Suprapubic skin (tissue), 4 donors: ENCODE measurements at regions not wholly inside any gene's neighbourhood (a gene's known extent, or its start where the extent isn't known, plus 50 kb on each side); places are given as distances from the start of the nearest gene placed in this dataset.

ENCODE experiments used
- DNase-seq, 2 donors: peaks; one replicate each; pipeline ENCODE4 v3.0.0-alpha.2; 2019; ENCODE audit warnings: low spot score in 2 of 2
- H3K27ac ChIP-seq: fragments of 200-600 bp; sonication (generic); one replicate; pipeline ENCODE4 v1.5.1; 2019
- H3K27me3 ChIP-seq: fragments of 200-600 bp; sonication (generic); one replicate; pipeline ENCODE4 v1.5.1; 2019
- H3K36me3 ChIP-seq: fragments of 200-600 bp; sonication (generic); one replicate; pipeline ENCODE4 v1.5.1; 2019
- H3K4me1 ChIP-seq: fragments of 200-600 bp; sonication (generic); one replicate; pipeline ENCODE4 v1.5.1; 2019
- H3K4me3 ChIP-seq: fragments of 200-600 bp; sonication (generic); one replicate; pipeline ENCODE4 v1.5.1; 2019; ENCODE audit warnings: mild to moderate bottlenecking
- H3K9me3 ChIP-seq: fragments of 200-600 bp; sonication (generic); one replicate; pipeline ENCODE4 v1.5.1; 2019
- CTCF ChIP-seq, 2 donors: fragments of 200-600 bp in 1 of 2; fragments of 450-650 bp in 1 of 2; sonication (generic) in 1 of 2; IDR thresholded peaks; one replicate each; pipeline ENCODE4 v1.5.1; 2016 to 2019; ENCODE audit warnings: antibody characterized with exemption in 2 of 2, mild to moderate bottlenecking in 1 of 2, moderate library complexity in 1 of 2
- EP300 ChIP-seq: sonication (generic); formaldehyde crosslinking; IDR thresholded peaks from one replicate; pipeline ENCODE4 v1.6.1; 2017; ENCODE audit warnings: antibody characterized with exemption
- POLR2A ChIP-seq, 2 donors: fragments of 450-650 bp; IDR thresholded peaks; one replicate each; pipeline ENCODE4 v1.6.1; 2017; ENCODE audit warnings: antibody characterized with exemption in 2 of 2, mild to moderate bottlenecking in 2 of 2, moderate library complexity in 2 of 2
- POLR2AphosphoS5 ChIP-seq, 3 donors: sonication (generic); formaldehyde crosslinking; IDR thresholded peaks; one replicate each; pipeline ENCODE4 v1.6.1; 2017; ENCODE audit warnings: antibody characterized with exemption in 3 of 3
- WGBS: methylation state at CpG from one replicate; pipeline ENCODE4 v1.1.5; 2018; 5-methylcytosine and 5-hydroxymethylcytosine counted together

GRCh38 chr2:8168022-8168717 is 513.7 kb upstream of the ID2 start:
- Histone ChIP-seq H3K36me3 (no peaks in the 10 kb centered on the region), H3K4me3 (no peak overlapping the region), H3K9me3 (no peaks in the 10 kb centered on the region), H3K4me1 (no peaks in the 10 kb centered on the region), H3K27me3 (no peaks in the 10 kb centered on the region), H3K27ac (no peak overlapping the region)
- no peak for DNase-seq
- TF ChIP-seq POLR2A (IDR thresholded peaks at IDR 0.05) = no peak
- TF ChIP-seq POLR2AphosphoS5 (IDR thresholded peaks at IDR 0.05) = no peak
- TF ChIP-seq CTCF (IDR thresholded peaks at IDR 0.05) = no peak
- TF ChIP-seq EP300 = no peak
- WGBS = 83% methylated on average over 8 of the region's 8 CpGs

- WGBS = 94% methylated on average over 2 of the region's 2 CpGs
- H3K4me3 ChIP-seq = no peak overlapping the region
- H3K36me3 ChIP-seq = no peaks in the 10 kb centered on the region
- no peaks in the 10 kb centered on the region for H3K4me1 ChIP-seq
- no peak overlapping the region for H3K27ac ChIP-seq
- no peak for DNase-seq
- TF ChIP-seq EP300 = no peak
- no peak for TF ChIP-seq POLR2AphosphoS5 (IDR thresholded peaks at IDR 0.05)
- no peak for TF ChIP-seq POLR2A (IDR thresholded peaks at IDR 0.05)
- TF ChIP-seq CTCF (IDR thresholded peaks at IDR 0.05) = no peak
- no peaks in the 10 kb centered on the region for H3K27me3 ChIP-seq
- H3K9me3 ChIP-seq = no peaks in the 10 kb centered on the region
These were observed 512.9 kb upstream of the ID2 start for GRCh38 chr2:8168876-8169424.

GRCh38 chr2:8169443-8169842 is 512.4 kb upstream of the ID2 start:
- 78% methylated on average over 3 of the region's 3 CpGs for WGBS
- TF ChIP-seq POLR2AphosphoS5 (IDR thresholded peaks at IDR 0.05) = no peak
- DNase-seq = no peak
- H3K4me3 ChIP-seq = no peak overlapping the region
- no peaks in the 10 kb centered on the region for H3K9me3 ChIP-seq
- H3K36me3 ChIP-seq = no peaks in the 10 kb centered on the region
- H3K27ac ChIP-seq = no peak overlapping the region
- H3K27me3 ChIP-seq = no peaks in the 10 kb centered on the region
- no peaks in the 10 kb centered on the region for H3K4me1 ChIP-seq

- Histone ChIP-seq H3K4me1 (no peaks in the 10 kb centered on the region), H3K27me3 (no peaks in the 10 kb centered on the region), H3K36me3 (no peaks in the 10 kb centered on the region), H3K27ac (no peak overlapping the region), H3K9me3 (no peaks in the 10 kb centered on the region), H3K4me3 (no peak overlapping the region)
- WGBS = 72% methylated on average over 7 of the region's 7 CpGs
- DNase-seq = no peak
- TF ChIP-seq POLR2AphosphoS5 (IDR thresholded peaks at IDR 0.05) = no peak
- no peak for TF ChIP-seq POLR2A (IDR thresholded peaks at IDR 0.05)
- no peak for TF ChIP-seq CTCF (IDR thresholded peaks at IDR 0.05)
- no peak for TF ChIP-seq EP300
These were observed 511.1 kb upstream of the ID2 start for GRCh38 chr2:8170552-8171327.

GRCh38 chr2:8171608-8172007 is 510.2 kb upstream of the ID2 start:
- WGBS = 33% methylated on average over 2 of the region's 2 CpGs
- no peaks in the 10 kb centered on the region for H3K4me1 ChIP-seq
- no peaks in the 10 kb centered on the region for H3K36me3 ChIP-seq
- no peaks in the 10 kb centered on the region for H3K9me3 ChIP-seq
- TF ChIP-seq POLR2A (IDR thresholded peaks at IDR 0.05) (no peak), POLR2AphosphoS5 (IDR thresholded peaks at IDR 0.05) (no peak), EP300 (no peak), CTCF (IDR thresholded peaks at IDR 0.05) (no peak)
- H3K27ac ChIP-seq = no peak overlapping the region
- no peaks in the 10 kb centered on the region for H3K27me3 ChIP-seq
- no peak for DNase-seq
- no peak overlapping the region for H3K4me3 ChIP-seq
